HepG2 (cell line): ENCODE measurements at regions not wholly inside any gene's neighbourhood (a gene's known extent, or its start where the extent isn't known, plus 50 kb on each side); places are given as distances from the start of the nearest gene placed in this dataset.
"Not testable (repeated sequence)": the region's sequence is repeated elsewhere in the genome, so short reads cannot be mapped to it uniquely, and the experiment has no call there.

Experiments used
- CCDC6 ChIP-seq: sonication (generic); formaldehyde crosslinking; IDR thresholded peaks from 2 replicates; pipeline ENCODE4 v1.8.1; 2022; ENCODE audit warnings: mild to moderate bottlenecking, missing genetic modification reagents, moderate library complexity
- EZH2 ChIP-seq: conservative IDR thresholded peaks from 2 replicates; pipeline ENCODE4 v1.6.1; 2012; ENCODE audit warnings: mild to moderate bottlenecking, low read depth, low read length, moderate library complexity
- TF ChIP-seq, protein P1 (sequence below): sonication (generic); formaldehyde crosslinking; IDR thresholded peaks from 2 replicates; pipeline ENCODE4 v1.5.1; 2020; ENCODE audit warnings: mild to moderate bottlenecking, missing genetic modification reagents, moderate library complexity

DNA sequence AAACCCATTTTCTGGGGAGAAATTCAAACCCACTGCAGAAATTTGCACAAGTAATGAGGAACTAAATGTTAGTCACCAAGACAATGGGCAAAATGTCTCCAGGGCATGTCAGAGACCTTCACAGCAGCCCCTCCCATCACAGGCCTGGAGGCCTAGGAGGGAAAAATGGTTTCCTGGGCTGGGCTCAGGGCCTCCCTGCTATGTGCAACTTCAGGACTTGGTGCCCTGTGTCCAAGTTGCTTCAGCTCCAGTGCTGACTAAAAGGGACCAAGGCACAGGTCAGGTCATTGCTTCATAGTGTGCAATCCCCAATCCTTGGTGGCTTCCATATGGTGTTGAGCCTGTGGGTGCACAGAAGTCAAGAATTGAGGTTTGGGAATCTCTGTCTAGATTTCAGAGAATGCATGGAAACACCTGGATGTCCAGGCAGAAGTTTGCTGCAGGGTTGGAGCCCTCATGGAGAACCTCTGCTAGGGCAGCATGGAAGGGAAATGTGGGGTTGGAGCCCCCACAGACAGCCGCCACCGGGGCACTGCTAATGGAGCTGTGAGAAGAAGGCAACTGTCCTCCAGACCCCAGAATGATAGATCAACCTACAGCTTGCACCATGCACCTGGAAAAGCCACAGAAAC, 358.2 kb upstream of the C1orf174 start:
- not testable (repeated sequence) for TF ChIP-seq EZH2; CCDC6 (CRISPR knock-in tag)
- TF ChIP-seq, protein P1, sequence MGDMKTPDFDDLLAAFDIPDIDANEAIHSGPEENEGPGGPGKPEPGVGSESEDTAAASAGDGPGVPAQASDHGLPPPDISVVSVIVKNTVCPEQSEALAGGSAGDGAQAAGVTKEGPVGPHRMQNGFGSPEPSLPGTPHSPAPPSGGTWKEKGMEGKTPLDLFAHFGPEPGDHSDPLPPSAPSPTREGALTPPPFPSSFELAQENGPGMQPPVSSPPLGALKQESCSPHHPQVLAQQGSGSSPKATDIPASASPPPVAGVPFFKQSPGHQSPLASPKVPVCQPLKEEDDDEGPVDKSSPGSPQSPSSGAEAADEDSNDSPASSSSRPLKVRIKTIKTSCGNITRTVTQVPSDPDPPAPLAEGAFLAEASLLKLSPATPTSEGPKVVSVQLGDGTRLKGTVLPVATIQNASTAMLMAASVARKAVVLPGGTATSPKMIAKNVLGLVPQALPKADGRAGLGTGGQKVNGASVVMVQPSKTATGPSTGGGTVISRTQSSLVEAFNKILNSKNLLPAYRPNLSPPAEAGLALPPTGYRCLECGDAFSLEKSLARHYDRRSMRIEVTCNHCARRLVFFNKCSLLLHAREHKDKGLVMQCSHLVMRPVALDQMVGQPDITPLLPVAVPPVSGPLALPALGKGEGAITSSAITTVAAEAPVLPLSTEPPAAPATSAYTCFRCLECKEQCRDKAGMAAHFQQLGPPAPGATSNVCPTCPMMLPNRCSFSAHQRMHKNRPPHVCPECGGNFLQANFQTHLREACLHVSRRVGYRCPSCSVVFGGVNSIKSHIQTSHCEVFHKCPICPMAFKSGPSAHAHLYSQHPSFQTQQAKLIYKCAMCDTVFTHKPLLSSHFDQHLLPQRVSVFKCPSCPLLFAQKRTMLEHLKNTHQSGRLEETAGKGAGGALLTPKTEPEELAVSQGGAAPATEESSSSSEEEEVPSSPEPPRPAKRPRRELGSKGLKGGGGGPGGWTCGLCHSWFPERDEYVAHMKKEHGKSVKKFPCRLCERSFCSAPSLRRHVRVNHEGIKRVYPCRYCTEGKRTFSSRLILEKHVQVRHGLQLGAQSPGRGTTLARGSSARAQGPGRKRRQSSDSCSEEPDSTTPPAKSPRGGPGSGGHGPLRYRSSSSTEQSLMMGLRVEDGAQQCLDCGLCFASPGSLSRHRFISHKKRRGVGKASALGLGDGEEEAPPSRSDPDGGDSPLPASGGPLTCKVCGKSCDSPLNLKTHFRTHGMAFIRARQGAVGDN (CRISPR knock-in tag): not testable (repeated sequence)
